ENCODE measurements at regions not wholly inside any gene's neighbourhood (a gene's known extent, or its start where the extent isn't known, plus 50 kb on each side); places are given as distances from the start of the nearest gene placed in this dataset.
A peak's percentile ranks its signal among the peaks of the same experiment; 100 is the strongest.

DNA sequence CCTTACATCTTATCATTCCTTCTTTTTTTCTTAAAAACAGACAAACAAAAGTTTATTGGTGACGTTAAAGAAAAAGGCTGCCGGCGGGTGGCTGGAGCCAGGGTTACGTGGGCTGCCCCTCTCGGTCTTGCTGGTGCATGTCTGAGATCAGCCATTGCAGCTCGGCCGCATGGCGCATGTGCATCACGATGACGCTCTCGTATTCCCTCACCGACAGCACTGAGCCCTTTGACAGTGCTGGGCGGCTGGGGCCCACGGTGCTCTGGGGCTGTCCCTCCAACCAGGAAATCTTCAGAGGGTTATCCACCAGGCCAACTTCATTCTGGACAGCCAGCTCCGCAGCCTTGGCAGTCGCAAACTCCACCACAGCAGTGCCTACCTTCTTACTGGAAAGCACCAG is 1081.8 kb upstream of the TMEFF2 start:
- no peaks in the 10 kb centered on the region for H3K9me3 Mint-ChIP-seq
- no peaks in the 10 kb centered on the region for H3K36me3 Mint-ChIP-seq (ENCODE audit: low read depth)
- H3K27ac Mint-ChIP-seq: no peak overlapping the region
- peaks cover 3% of the 10 kb centered on the region for H3K27me3 Mint-ChIP-seq (ENCODE audit: low read depth)
- H3K4me1 Mint-ChIP-seq: no peaks in the 10 kb centered on the region
- H3K4me3 Mint-ChIP-seq: no peak overlapping the region
- TF ChIP-seq, protein P1, sequence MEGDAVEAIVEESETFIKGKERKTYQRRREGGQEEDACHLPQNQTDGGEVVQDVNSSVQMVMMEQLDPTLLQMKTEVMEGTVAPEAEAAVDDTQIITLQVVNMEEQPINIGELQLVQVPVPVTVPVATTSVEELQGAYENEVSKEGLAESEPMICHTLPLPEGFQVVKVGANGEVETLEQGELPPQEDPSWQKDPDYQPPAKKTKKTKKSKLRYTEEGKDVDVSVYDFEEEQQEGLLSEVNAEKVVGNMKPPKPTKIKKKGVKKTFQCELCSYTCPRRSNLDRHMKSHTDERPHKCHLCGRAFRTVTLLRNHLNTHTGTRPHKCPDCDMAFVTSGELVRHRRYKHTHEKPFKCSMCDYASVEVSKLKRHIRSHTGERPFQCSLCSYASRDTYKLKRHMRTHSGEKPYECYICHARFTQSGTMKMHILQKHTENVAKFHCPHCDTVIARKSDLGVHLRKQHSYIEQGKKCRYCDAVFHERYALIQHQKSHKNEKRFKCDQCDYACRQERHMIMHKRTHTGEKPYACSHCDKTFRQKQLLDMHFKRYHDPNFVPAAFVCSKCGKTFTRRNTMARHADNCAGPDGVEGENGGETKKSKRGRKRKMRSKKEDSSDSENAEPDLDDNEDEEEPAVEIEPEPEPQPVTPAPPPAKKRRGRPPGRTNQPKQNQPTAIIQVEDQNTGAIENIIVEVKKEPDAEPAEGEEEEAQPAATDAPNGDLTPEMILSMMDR (IDR thresholded peaks at IDR 0.05; ENCODE audit: unreplicated experiment in 3 of 3): no peak

DNA sequence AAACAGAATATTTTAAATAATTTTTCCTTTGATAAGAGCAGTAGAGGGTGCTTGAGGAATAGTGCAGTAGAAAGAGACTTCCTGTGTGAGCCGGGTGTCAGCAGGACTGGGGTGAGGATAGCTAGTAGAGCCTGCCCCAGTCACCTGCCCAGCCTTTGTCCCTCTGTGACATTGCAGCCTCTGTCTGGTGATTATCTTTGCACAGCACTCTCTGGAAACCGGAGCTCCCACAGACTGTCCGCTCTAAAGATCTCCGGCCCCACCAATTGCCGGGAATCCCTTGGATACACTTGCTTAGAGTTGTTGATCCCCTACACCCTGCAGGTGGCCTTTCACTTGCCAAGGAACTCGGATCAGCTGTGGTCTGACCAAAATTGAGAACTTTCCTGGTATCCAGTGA is 1081.3 kb upstream of the TMEFF2 start:
- Mint-ChIP-seq H3K9me3 (no peaks in the 10 kb centered on the region), H3K4me3 (no peak overlapping the region), H3K27ac (no peak overlapping the region), H3K4me1 (no peaks in the 10 kb centered on the region), H3K27me3 (ENCODE audit: low read depth) (peaks cover 3% of the 10 kb centered on the region), H3K36me3 (ENCODE audit: low read depth) (no peaks in the 10 kb centered on the region)
- TF ChIP-seq, protein P1 (IDR thresholded peaks at IDR 0.05; ENCODE audit: unreplicated experiment in 3 of 3): no peak

DNA sequence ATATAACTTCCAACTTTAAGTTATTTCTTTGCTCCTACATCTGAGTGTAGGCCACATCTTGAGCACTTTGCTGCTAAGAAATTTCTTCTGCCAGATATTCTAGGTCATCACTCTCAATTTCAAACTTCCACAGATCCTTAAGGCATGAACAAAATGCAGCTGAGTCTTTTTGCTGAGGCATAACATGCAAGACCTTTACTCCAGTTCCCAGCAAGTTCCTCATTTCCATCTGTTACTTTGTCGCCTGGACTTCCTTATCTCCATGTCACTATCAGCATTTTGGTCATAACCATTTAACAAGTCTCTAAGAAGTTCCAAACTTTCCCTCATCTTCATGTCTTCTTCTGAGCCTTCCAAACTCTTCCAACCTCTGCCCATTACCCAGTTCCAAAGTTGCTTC is 1077.3 kb upstream of the TMEFF2 start:
- TF ChIP-seq, protein P1 (IDR thresholded peaks at IDR 0.05; ENCODE audit: unreplicated experiment in 3 of 3): no peak
- Mint-ChIP-seq H3K27ac (no peak overlapping the region), H3K9me3 (no peaks in the 10 kb centered on the region), H3K4me1 (no peaks in the 10 kb centered on the region), H3K36me3 (ENCODE audit: low read depth) (no peaks in the 10 kb centered on the region), H3K4me3 (no peak overlapping the region), H3K27me3 (ENCODE audit: low read depth) (peaks cover 4% of the 10 kb centered on the region)

DNA sequence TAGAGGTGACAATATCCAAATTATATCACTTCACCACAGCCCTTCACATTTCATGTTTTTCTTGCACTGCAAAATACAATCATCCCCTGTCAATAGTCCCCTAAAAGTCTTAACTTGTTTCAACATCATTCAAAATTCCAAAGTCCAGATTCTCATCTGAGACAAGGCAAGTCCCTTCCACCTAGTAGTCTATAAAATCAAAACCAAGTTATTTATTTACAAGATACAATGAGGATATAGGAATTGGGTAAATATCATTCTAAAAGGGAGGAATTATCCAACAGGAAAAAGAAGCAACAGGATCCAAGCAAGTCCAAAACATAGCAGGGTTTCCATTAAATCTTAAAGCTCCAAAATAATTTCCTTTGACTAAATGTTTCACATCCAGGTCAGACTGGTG is 1076.1 kb upstream of the TMEFF2 start:
- TF ChIP-seq, protein P1 (IDR thresholded peaks at IDR 0.05; ENCODE audit: unreplicated experiment in 3 of 3): no peak
- no peaks in the 10 kb centered on the region for H3K9me3 Mint-ChIP-seq
- no peaks in the 10 kb centered on the region for H3K36me3 Mint-ChIP-seq (ENCODE audit: low read depth)
- H3K4me1 Mint-ChIP-seq: no peaks in the 10 kb centered on the region
- H3K4me3 Mint-ChIP-seq: no peak overlapping the region
- peaks cover 4% of the 10 kb centered on the region for H3K27me3 Mint-ChIP-seq (ENCODE audit: low read depth)
- H3K27ac Mint-ChIP-seq: no peak overlapping the region

DNA sequence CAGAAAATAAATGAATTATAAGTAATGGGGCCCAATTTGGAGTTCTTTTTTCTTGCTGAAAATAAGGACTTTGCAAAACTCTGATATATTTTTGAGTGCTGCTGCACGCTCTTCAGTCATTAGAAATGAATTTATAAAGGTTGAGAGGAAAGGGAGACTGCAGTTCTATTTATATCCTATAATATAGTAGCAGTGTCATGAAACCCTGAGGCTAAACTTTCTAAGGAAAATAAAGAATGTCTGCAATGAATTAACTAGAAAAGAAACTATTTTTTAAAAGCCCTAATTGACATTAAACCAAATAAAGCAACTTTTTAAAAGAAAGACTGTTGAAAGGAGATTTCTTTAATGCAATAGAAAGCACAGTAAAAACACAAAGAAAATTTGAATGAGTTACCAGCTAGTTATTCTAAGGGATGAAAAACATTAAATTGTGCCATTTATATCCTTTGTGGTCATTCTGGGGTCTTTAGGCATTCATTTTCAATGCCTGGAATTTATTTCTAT is 1072.8 kb upstream of the TMEFF2 start:
- Mint-ChIP-seq H3K27ac (peak overlapping the region in 2 of 3 experiments; percentile 1 to 68), H3K4me3 (no peak overlapping the region), H3K36me3 (ENCODE audit: low read depth) (no peaks in the 10 kb centered on the region), H3K27me3 (ENCODE audit: low read depth) (peaks cover 4% of the 10 kb centered on the region), H3K9me3 (no peaks in the 10 kb centered on the region), H3K4me1 (no peaks in the 10 kb centered on the region)
- TF ChIP-seq, protein P1 (IDR thresholded peaks at IDR 0.05; ENCODE audit: unreplicated experiment in 3 of 3): no peak

DNA sequence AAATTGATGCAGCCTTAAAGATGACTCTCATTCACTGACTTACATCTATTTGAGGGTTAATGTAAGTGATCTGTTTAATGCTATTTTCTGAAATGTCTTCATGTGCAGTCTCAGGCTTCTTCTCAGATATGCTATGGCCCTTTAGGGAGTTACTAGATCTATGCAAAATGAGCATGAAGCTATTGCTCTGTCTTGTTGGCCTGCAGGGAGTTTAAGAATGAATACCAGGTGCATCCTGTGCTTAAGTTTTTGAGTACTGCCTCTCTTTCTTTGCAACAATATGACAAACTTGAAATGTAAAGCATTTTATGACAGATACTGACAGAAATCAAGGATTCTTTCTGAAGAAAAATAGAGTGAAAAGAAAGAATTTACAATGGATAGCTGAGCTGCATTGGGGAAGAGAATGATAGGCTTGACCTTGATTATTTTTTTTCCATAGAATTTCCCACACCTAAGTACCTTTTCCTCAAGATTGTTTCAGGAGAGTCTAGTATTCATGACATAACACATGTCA is 1058.3 kb upstream of the TMEFF2 start:
- H3K9me3 Mint-ChIP-seq: no peaks in the 10 kb centered on the region
- TF ChIP-seq, protein P1 (IDR thresholded peaks at IDR 0.05; ENCODE audit: unreplicated experiment in 3 of 3): no peak
- peaks cover 9% of the 10 kb centered on the region for H3K4me1 Mint-ChIP-seq
- H3K27ac Mint-ChIP-seq: peak overlapping the region in 1 of 3 experiments; percentile 31
- H3K4me3 Mint-ChIP-seq: no peak overlapping the region
- H3K27me3 Mint-ChIP-seq (ENCODE audit: low read depth): no peaks in the 10 kb centered on the region
- H3K36me3 Mint-ChIP-seq (ENCODE audit: low read depth): no peaks in the 10 kb centered on the region
